ENCODE measurements at regions not wholly inside any gene's neighbourhood (a gene's known extent, or its start where the extent isn't known, plus 50 kb on each side); places are given as distances from the start of the nearest gene placed in this dataset.
"Not testable (repeated sequence)": the region's sequence is repeated elsewhere in the genome, so short reads cannot be mapped to it uniquely, and the experiment has no call there.

DNA sequence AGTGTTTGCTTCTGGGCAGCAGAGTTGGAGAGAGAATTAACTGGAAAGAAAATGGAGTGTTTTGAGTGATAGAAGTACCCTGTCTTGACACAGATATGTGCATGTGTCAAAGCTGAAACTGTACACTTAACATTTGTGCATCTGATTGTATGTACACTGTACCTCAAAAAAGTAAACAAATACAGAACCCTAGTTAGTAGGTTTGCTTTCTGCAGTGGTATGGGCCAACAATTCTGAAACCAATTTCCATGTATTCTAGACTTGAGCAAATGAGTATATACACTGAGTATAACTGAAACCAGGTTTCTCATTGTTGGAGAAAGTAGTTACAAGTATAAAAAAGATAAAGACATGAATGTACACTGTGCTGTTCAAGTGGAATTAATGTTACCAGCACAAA is 52.4 kb downstream of the ELAPOR2 start:
- no peak for DNase-seq

DNA sequence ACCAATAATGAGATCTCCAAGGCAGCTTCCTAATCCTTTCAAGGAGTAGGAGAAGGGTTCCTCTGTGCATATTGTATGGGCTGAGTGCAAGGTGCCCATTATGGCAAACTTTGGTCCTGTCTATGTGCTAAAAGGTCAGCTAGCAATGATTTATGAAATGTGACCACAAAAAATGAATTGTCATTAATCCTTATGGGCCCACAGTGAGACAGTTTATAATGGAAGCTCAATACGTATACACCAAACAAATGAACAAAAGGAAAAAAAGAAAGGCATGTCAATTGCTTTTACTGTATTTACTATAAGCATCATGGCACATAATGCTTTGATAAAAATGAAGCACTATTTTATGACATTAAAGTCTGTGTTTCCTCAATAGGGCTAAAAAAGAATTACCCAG is 54.5 kb downstream of the ELAPOR2 start:
- DNase-seq = no peak

DNA sequence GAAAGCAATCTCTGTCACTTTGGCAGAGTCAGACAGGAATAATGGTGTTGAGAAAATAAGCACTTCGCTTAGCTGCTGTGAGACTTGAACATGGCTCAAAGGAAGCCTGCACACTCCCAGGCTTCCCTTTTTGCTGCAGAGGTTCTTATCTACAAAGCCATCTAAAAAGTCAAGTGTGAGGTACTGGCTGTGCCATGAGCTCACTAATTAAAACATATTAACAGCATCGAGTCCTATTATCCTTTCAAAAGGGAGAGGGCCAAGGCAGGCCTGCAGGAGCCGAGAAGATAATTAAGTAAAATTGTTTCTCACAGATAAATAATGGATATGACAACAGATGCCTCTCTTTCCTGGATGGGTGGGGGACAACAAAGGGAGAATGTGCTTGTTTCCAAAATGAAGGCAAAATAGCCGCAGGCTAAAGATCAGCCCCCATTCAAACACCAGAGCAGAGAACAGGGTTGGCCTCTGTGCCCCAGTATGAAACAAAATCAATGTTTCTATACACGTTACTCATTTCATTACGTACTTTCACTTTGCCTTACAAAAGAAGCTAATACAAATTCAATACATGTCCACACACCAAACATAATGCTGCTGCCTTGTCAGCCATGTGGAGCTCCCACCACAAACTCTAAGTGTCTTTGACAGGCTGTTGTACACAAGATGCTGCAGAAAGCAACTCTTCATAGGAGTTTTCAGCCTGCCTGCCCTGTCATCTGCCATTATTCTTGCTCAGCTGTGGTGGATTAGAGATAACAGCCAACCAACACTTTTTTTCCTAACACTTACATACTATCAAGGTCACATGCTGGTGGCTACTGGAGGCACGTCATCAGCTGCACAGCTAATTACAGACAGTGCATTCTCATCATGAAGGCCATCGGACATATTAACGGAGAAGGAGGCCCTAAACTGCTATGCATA is 55.3 kb downstream of the ELAPOR2 start:
- DNase-seq = no peak

DNA sequence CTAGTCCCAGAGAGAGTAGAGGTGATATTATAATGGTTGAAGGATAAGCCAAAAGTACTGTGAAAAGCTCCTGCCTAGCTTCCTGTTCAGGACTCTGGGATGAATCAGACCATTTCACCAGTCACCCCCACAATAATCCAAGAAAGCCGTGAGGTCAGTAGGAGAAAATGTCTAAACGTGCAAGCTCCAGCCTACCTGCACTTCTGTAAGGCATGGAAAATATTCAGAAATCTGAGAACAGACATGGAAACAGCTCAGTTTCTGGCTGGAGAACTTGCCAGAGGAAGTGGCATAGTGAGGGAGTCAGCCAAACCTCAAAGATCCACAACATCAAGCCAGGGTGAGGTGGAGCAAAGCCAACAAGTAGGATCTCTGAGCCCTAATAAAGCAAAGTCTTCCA is 58.2 kb downstream of the ELAPOR2 start:
- no peak for DNase-seq

DNA sequence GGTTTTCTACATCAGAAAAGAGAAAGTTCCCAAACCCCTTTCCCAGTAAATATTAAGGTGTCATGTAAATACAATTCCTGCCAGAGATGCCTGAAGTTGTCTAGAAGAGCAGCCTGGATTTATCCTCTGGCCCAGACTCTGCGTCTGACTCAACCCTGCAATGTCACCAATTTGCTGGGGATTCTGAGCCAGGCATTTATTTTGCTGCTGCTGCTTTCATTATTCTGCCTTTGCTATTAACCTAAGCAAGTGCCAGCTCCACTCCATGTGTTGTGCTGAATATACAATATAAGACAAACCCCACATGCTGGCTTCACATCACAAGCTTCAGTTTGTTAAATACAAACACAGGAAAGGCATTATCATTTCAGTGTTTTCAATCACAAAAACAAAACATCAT is 59.1 kb downstream of the ELAPOR2 start:
- DNase-seq = no peak

DNA sequence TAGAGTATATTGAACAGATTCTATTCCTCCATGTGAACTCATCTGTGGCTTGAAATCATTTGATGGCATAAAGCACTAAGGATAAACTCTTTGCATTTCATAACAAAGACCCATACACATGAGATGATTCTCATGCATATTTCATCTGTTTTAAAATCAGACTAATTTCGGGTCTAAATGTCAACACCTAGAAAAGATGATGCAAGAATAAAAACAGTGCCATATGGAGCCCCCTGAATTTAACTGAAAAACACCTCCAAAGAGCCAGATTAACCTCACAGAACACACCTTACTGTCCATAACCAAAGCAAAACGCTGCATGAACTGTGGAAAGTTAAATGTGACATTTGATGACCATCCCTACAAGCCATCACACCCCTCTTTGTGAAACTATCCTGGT is 59.7 kb downstream of the ELAPOR2 start:
- DNase-seq = no peak

DNA sequence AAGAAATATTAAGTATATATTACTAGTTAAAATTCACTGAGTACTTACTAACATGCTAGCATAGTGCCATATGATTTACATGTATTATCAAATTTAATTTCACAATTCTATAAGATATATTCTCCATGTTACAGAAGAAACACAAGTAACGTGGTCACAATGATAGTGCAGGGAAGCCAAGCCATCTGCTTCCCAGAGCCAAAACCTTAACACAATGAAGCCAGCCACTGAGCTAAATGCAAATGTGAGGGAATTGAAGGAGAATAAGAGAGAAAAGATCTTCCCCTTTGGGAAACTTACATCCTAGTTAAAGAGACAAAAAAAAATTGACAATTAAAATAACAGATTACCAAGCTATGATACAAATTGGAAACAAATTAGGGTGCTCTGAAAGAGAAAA is 63.6 kb downstream of the ELAPOR2 start:
- DNase-seq = no peak

DNA sequence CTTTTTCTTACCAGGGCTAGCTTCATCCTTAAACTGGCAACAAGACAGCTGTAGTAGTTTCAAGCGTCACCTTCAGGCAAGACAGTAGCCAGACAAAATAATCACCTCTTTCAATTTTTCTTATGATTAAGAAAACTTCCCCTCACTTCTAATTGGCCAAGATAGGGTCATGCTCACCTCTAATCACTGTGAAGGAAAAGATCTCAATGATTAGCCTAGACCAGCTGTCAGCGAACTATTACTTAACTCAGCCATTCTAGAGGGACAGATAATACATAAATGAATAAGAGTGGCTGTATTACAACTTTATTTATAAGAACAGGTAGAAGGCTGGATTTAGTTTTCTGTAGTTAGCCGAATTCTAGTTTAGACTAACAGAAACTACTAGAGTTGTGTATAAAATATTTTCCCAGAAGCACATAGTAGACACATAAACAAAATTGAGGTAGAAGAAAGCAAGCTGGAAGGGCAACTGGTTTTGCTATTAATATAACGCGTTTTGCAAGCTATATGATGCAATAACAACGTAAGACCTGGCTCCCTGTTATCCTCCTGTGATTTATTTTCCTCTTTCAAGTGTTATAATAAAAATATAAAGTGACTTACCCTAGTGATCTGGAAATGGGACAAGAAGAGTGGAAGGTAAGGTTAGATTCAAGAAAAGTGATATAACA is 64.3 kb downstream of the ELAPOR2 start:
- no peak for DNase-seq

DNA sequence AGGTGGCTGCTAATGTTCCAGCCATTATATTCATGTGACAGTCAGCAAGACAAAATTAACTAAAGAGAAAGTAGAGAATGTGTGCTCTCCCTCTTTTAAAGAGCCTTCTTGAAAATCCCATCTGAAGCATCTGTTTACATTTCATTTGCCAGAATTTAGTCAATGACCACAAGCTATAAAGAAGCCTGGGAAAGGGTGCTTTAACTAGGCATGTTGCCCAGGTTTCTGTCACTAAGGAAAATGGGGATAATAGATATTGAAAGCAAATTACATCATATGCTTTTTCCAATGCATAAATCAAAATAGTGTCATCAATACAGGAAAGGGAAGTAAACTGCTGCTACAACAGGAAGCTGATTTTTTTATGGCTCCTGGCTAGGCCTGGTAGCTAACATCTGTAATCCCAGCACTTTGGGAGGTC is 67.7 kb downstream of the ELAPOR2 start:
- no peak for DNase-seq

DNA sequence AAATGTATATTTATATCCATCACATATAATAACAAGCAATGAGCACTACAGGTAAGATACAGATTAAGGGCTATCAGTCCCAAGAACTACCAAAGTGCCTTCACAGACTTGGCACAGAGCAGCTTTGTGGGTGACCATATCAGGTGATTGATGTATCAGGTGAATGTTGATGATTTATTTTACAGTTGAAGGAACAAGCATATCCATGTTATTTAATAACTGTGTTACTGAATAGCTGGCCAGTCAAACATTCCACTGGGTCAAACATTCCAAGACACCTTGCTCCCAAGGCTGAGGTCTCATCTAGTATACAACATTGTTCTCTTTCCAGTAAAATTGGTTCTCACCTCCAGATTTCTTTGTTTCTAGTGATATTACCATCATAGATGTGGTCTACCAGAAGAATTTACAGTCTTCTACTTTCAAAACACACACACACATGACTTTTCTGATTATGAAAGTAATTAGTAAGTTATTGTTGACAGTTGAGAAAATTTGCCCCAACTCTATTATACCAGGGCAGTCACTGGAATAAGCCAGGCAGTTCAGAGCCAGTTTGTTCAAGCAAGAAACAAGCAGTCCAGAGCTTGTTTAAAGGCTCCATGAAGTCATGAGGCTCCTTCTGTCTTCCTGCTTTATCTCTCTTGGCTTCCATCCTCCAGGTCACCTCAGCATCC is 68.2 kb downstream of the ELAPOR2 start:
- DNase-seq = no peak

DNA sequence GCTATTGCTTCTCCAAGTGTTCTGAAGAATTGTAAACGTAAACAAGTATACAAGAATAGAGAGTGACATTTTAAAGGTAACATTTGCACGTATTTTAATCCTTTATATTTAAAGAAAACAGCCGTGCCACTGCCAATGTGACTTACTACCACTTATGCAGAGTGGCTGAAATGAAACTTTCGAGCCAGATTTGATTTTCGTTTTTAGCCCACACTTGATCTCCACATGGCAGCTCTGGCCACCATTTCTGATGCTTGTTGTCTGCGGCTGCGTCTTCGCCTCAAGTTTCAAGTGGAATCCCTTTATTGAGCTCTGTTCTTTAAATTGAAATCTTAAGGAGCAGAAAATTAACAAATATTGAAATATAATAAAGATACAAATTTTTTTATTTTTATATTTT is 70.0 kb downstream of the ELAPOR2 start:
- DNase-seq = no peak

DNA sequence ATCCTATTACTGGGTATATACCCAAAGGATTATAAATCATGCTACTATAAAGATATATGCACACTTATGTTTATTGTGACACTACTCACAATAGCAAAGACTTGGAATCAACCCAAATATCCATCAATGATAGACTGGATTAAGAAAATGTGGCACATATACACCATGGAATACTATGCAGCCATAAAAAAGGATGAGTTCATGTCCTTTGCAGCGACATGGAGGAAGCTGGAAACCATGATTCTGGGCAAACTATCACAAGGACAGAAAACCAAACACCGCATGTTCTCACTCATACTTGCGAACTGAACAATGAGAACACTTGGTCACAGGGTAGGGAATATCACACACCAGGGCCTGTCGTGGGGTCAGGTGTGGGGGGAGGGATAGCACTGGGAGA is 71.6 kb downstream of the ELAPOR2 start:
- not testable (repeated sequence) for DNase-seq

DNA sequence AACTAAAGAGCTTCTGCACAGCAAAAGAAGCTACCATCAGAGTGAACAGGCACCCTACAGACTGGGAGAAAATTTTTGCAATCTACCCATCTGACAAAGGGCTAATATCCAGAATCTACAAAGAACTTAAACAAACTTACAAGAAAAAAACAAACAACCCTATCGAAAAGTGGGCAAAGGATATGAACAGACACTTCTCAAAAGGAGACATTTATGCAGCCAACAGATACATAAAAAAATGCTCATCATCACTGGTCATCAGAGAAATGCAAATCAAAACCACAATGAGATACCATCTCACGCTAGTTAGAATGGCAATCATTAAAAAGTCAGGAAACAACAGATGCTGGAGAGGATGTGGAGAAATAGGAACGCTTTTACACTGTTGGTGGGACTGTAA is 72.1 kb downstream of the ELAPOR2 start:
- not testable (repeated sequence) for DNase-seq

DNA sequence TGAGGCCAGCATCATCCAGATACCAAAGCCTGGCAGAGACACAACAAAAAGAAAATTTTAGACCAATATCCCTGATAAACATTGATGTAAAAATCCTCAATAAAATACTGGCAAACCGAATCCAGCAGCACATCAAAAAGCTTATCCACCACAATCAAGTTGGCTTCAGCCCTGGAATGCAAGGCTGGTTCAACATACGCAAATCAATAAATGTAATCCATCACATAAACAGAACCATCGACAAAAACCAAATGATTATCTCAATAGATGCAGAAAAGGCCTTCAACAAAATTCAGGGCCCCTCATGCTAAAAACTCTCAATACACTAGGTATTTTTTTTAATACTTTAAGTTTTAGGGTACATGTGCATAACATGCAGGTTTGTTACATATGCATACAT is 74.1 kb downstream of the ELAPOR2 start:
- not testable (repeated sequence) for DNase-seq

DNA sequence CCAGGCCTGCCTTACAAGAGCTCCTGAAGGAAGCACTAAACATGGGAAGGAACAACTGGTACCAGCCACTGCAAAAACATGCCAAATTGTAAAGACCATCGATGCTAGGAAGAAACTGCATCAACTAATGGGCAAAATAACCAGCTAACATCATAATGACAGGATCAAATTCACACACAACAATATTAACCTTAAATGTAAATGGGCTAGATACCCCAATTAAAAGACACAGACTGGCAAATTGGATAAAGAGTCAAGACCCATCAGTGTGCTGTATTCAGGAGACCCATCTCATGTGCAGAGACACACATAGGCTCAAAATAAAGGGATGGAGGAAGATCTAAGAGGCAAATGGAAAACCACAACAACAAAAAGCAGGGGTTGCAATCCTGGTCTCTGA is 75.8 kb downstream of the ELAPOR2 start:
- not testable (repeated sequence) for DNase-seq

DNA sequence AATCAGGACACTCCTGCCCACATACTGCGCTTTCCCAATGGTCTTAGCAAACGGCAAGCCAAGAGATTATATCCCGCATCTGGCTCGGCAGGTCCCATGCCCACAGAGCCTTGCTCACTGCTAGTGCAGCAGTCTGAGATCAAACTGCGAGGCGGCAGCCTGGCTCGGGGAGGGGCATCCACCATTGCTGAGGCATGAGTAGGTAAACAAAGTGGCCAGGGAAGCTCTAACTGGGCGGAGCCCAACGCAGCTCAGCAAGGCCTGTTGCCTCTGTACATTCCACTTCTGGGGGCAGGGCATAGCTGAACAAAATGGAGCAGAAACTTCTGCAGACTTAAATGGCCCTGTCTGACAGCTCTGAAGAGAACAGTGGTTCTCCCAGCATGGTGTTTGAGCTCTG is 77.5 kb downstream of the ELAPOR2 start:
- not testable (repeated sequence) for DNase-seq

DNA sequence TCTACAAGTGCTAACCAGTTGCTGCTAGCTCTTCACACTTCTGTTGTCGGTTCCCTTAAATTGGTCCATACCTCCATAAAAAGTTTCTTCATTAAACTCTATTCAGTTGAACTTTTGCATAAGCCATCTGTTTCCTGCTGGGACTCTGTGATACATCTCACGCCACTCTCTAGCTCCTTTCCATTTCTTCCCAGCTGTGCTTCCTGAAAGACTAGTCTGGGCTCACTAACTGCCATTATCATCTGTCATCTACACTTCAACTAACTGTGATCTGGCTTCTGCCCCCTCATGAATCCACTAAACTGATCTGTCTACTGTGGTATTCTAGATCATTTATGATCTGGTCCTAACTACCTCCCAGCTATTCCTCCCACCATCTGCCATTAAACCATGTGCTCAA is 78.3 kb downstream of the ELAPOR2 start:
- no peak for DNase-seq

DNA sequence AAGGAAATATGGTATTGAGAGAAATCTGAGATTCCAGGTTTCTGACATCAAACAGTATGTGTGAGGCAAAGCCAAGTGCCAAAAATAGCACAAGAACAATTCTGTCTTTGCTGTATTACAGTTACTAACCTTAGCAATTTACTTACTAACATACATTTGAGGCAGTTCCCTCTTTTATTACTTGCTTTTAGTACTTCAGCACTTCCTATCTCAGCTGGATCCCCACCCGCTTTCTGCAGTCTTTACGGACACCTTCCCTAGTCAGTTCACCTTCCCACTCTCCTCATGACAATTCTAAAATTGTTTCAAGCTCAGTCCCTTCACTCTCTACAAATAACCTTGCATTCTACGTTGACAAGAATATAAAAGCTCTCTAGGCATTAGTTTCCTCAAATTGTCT is 79.2 kb downstream of the ELAPOR2 start:
- no peak for DNase-seq

DNA sequence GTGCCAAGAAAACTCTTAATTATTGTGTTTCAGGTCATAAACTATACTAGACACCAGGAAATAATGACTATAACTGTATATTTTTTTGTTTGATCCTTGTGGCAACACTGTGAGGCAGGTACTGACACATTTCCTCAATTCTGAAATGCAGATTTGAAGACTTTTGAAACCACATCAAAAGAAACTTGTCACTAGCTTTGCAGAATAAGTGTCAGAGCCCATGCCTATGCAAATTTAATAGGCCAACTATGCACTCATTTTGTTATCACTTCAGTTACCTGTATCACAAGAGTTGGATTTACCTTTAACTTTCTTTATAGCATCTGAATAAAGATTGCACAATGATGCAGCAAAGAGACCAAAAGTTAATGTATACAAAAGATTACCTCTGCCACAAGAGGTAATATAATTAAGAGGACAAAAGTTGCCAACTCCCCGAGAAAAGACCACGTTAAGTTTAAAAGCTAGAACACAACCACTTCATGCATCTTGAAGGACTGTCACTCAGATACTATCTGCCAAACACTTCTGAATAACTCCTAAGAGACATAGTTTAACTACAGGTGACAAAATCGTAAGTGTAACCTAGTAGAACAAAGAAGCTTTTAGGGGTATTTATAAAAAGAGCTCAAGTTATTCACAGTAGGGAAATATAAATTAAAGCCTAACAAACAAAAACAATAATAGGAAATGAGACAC is 80.5 kb downstream of the ELAPOR2 start:
- no peak for DNase-seq

DNA sequence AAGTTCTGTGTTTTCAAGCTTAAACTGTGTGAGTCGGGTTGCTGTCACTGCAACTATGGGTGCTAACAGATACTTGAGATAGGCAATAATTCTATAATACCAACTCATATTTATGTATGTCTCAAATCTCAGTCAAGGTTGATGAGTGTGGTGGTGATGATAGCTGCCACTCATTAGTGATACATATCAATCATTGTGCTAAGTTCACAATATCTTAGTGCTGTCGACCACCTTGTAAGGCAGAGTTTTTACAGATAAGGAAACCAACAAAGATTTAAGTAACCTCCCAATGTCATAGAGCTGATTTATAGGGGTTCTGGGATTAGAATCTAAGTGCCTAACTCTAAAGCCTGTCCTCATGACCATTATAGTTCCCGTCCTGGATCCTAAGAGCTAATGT is 82.5 kb downstream of the ELAPOR2 start:
- DNase-seq = no peak

DNA sequence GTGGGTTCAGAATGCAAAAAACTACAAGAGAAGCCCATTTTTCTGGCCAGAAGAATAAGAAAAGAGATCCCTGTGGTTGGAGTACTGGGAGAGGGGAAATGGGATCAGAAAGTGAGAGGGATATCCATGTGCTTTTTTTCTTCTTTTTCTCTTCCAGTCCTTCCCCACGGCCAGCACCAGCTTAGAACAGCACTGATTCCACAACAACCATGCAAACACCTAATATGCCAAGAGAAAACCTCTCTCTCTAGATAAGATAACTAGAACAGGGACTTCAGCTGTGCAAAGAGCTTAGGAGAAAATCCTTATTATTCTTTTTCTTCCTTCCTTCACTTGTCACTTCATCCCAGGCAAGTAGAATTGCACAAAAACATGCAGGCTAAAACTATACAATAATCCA is 83.5 kb downstream of the ELAPOR2 start:
- DNase-seq = no peak

DNA sequence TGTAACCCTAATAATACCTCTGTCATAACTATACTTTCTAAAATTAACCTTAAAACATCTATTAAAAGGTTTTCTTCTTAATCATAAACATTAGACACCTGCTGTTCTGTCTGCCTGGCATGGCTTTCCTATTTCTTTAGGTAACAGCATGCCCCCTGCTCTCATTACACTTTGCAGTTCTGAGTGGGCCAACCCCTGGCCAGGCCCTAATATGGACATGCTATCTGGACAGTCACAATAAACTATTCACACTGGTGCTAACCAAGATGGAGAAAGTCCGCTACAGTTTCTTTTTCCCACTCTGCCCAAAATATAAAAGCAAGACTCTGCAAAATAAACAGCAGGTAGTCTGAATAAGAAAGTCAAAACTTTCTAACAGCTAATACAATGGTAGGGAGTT is 84.0 kb downstream of the ELAPOR2 start:
- DNase-seq = no peak

DNA sequence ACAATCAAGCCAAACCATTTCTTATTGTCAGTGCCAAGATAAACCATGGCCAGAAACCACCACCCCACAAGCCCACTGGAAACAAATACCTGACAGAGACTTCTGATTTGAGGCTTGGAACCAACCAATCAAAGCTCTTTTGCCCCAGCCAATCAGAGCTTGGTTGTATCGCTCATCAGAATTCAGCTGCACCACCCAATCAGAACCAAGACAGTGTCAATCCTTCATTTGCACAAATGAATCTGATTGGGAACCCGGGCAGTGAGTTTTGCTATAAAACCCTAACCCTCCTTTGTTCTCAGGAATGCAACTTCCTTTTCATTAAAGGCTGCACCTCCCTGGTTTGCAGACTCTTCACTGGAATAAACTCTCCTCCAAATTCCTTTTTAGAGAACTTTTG is 87.4 kb downstream of the ELAPOR2 start:
- DNase-seq = no peak
